HCT116 (cell line): ENCODE measurements at regions not wholly inside any gene's neighbourhood (a gene's known extent, or its start where the extent isn't known, plus 50 kb on each side); places are given as distances from the start of the nearest gene placed in this dataset.

Source experiments
- ATF3 ChIP-seq: IDR thresholded peaks from 2 replicates; pipeline ENCODE4 v1.6.1; 2012
- CTCF ChIP-seq, 3 experiments: fragments of 200-600 bp in 1 of 3; sonication (generic) in 1 of 3; IDR thresholded peaks in 2 of 3; conservative IDR thresholded peaks in 1 of 3; 2 replicates each; pipeline ENCODE4 v1.5.1; 2012 to 2017; ENCODE audit warnings: low read depth in 2 of 3, low read length in 2 of 3, antibody characterized with exemption in 1 of 3, borderline replicate concordance in 1 of 3, control low read depth in 1 of 3, mild to moderate bottlenecking in 1 of 3, mixed read lengths in 1 of 3, mixed run types in 1 of 3, moderate library complexity in 1 of 3; ENCODE audit not compliant: insufficient read depth in 1 of 3
- EGR1 ChIP-seq: IDR thresholded peaks from 2 replicates; pipeline ENCODE4 v1.6.1; 2012; ENCODE audit warnings: low read depth
- EZH2 ChIP-seq: fragments of 200-600 bp; sonication (generic); IDR thresholded peaks from 2 replicates; pipeline ENCODE4 v1.6.1; 2017; ENCODE audit warnings: antibody characterized with exemption, mixed run types
- FOSL1 ChIP-seq: IDR thresholded peaks from 2 replicates; pipeline ENCODE4 v1.6.1; 2012; ENCODE audit warnings: low read depth
- JUND ChIP-seq: IDR thresholded peaks from 2 replicates; pipeline ENCODE4 v1.6.1; 2012
- MAX ChIP-seq: IDR thresholded peaks from 2 replicates; pipeline ENCODE4 v1.6.1; 2012
- POLR2A ChIP-seq: IDR thresholded peaks from 2 replicates; pipeline ENCODE4 v1.7.0; 2011; ENCODE audit warnings: borderline replicate concordance; ENCODE audit not compliant: insufficient read depth, insufficient read length; ENCODE audit errors: extremely low read depth
- POLR2AphosphoS5 ChIP-seq: IDR thresholded peaks from 2 replicates; pipeline ENCODE4 v1.6.1; 2011; ENCODE audit warnings: mild to moderate bottlenecking, low read depth, low read length, moderate library complexity
- RAD21 ChIP-seq: IDR thresholded peaks from 2 replicates; pipeline ENCODE4 v1.6.1; 2012; ENCODE audit warnings: low read depth, mild to moderate bottlenecking
- SRF ChIP-seq: IDR thresholded peaks from 2 replicates; pipeline ENCODE4 v1.6.1; 2012; ENCODE audit warnings: low read depth
- ZFX ChIP-seq: fragments of 450-650 bp; IDR thresholded peaks from 2 replicates; pipeline ENCODE4 v1.6.1; 2017
- TF ChIP-seq, protein P1 (sequence below): IDR thresholded peaks from 2 replicates; pipeline ENCODE4 v1.6.1; 2012; ENCODE audit warnings: low read depth
- TF ChIP-seq, protein P2 (sequence below): IDR thresholded peaks from 2 replicates; pipeline ENCODE4 v1.6.1; 2011; ENCODE audit warnings: mild to moderate bottlenecking, low read length, moderate library complexity; ENCODE audit not compliant: insufficient replicate concordance; ENCODE audit errors: extremely low read depth

DNA sequence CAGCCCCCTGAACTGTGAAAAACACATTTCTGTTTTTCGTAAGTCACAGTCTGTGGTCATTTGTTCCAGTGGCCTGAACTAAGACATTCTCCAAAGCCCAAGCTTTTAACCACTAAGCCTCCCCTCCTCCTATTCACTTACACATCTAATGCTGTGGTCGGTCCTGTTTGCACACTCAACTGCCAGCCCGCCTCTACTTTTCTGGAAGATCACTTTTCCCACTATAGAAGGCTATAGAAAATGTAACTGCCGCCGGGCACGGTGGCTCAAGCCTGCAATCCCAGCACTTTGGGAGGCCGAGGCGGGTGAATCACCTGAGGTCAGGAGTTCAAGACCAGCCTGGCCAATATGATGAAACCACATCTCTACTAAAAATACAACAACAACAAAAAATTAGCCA lies 524.7 kb upstream of the TMEM132C start:
- TF ChIP-seq CTCF (IDR thresholded peaks at IDR 0.05 in 2 of 3, conservative IDR thresholded peaks at IDR 0.05 in 1 of 3; ENCODE audit: borderline replicate concordance in 1 of 3, insufficient read depth in 1 of 3, low read depth in 2 of 3, low read length in 2 of 3) (no peak), POLR2A (no peak), ZFX (no peak), EZH2 (no peak), RAD21 (no peak), POLR2AphosphoS5 (no peak), FOSL1 (no peak), MAX (no peak), SRF (no peak), ATF3 (no peak), JUND (no peak), EGR1 (no peak)
- TF ChIP-seq, protein P1, sequence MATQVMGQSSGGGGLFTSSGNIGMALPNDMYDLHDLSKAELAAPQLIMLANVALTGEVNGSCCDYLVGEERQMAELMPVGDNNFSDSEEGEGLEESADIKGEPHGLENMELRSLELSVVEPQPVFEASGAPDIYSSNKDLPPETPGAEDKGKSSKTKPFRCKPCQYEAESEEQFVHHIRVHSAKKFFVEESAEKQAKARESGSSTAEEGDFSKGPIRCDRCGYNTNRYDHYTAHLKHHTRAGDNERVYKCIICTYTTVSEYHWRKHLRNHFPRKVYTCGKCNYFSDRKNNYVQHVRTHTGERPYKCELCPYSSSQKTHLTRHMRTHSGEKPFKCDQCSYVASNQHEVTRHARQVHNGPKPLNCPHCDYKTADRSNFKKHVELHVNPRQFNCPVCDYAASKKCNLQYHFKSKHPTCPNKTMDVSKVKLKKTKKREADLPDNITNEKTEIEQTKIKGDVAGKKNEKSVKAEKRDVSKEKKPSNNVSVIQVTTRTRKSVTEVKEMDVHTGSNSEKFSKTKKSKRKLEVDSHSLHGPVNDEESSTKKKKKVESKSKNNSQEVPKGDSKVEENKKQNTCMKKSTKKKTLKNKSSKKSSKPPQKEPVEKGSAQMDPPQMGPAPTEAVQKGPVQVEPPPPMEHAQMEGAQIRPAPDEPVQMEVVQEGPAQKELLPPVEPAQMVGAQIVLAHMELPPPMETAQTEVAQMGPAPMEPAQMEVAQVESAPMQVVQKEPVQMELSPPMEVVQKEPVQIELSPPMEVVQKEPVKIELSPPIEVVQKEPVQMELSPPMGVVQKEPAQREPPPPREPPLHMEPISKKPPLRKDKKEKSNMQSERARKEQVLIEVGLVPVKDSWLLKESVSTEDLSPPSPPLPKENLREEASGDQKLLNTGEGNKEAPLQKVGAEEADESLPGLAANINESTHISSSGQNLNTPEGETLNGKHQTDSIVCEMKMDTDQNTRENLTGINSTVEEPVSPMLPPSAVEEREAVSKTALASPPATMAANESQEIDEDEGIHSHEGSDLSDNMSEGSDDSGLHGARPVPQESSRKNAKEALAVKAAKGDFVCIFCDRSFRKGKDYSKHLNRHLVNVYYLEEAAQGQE: no peak
- TF ChIP-seq, protein P2, sequence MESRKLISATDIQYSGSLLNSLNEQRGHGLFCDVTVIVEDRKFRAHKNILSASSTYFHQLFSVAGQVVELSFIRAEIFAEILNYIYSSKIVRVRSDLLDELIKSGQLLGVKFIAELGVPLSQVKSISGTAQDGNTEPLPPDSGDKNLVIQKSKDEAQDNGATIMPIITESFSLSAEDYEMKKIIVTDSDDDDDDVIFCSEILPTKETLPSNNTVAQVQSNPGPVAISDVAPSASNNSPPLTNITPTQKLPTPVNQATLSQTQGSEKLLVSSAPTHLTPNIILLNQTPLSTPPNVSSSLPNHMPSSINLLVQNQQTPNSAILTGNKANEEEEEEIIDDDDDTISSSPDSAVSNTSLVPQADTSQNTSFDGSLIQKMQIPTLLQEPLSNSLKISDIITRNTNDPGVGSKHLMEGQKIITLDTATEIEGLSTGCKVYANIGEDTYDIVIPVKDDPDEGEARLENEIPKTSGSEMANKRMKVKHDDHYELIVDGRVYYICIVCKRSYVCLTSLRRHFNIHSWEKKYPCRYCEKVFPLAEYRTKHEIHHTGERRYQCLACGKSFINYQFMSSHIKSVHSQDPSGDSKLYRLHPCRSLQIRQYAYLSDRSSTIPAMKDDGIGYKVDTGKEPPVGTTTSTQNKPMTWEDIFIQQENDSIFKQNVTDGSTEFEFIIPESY: no peak
